RWPE1 (cell line): ENCODE measurements at regions not wholly inside any gene's neighbourhood (a gene's known extent, or its start where the extent isn't known, plus 50 kb on each side); places are given as distances from the start of the nearest gene placed in this dataset.
A peak's percentile ranks its signal among the peaks of the same experiment; 100 is the strongest.

Source experiments
- CTCF ChIA-PET: fragments of 350-600 bp; sonication (Branson Sonifier 250); formaldehyde crosslinking; extraction: SDS; loops from one replicate; lab custom pipeline; 2021; lab: Yijun Ruan, JAX
- POLR2A ChIA-PET: fragments of 400-600 bp; formaldehyde crosslinking; extraction: SDS; loops from one replicate; lab custom pipeline; 2020; ENCODE audit warnings: antibody characterized with exemption; ENCODE audit not compliant: low non-redundant PET; lab: Yijun Ruan, JAX
- DNase-seq: peaks from one replicate; pipeline ENCODE4 v3.0.0; 2012; ENCODE audit warnings: low spot score
- H3K27ac ChIP-seq: fragments of 450-650 bp; 2 replicates; pipeline ENCODE4 v1.5.1; 2017
- CTCF ChIP-seq: fragments of 450-650 bp; conservative IDR thresholded peaks from 2 replicates; pipeline ENCODE4 v1.5.1; 2017; ENCODE audit warnings: low read depth, mild to moderate bottlenecking

DNA sequence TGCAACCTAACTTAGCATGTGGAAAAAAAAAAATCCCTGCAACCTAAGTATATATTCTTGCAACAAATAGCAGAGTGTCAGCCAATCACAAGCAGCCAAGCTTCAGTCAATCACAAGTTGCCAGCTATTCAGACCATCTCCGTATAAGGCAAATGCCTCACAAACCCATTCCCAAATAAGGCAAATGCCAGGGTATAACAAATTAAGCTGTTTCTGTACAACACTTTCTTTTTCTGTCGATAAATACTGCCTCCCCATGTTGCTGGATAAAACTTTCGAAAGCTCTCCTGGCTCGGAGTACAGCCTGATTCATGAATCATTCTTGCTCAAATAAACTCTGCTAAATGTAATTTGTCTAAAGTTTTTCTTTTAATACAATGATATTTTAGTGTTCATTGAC lies 460.7 kb upstream of the SMIM31 start:
- no peak for DNase-seq
- ChIA-PET CTCF (interaction anchor here (0.7 kb wide), 1 partner anchor 642 kb away, joined by 8 read pairs; no protein-coding TSS in a partner anchor), POLR2A (no interaction called here)
- no peak overlapping the region for H3K27ac ChIP-seq
- no peak for TF ChIP-seq CTCF

DNA sequence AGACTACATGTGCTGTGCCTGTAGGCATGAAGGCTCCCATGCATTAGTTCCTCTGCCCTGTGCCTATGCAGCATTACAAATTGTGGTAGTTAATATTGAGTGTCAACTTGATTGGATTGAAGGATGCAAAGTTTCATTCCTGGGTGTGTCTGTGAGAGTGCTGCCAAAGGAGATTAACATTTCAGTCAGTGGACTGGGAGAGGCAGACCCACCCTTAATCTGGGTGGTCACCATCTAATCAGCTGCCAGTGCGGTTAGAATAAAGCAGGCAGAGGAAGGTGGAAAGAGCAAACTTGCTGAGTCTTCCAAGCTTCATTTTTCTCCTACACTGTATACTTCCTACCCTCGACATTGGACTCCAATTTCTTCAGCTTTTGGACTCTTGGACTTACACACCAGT lies 460.2 kb upstream of the SMIM31 start:
- no peak for TF ChIP-seq CTCF
- DNase-seq: no peak
- H3K27ac ChIP-seq: no peak overlapping the region
- ChIA-PET CTCF (interaction anchor here (0.6 to 0.7 kb wide), 2 partner anchors 641 to 1457 kb away, joined by 3 to 8 read pairs; no protein-coding TSS in a partner anchor), POLR2A (no interaction called here)

GRCh38 chr4:164301430-164301829 lies 452.5 kb upstream of the SMIM31 start:
- H3K27ac ChIP-seq: no peak overlapping the region
- CTCF ChIA-PET: interaction anchor here (0.7 to 1.1 kb wide), 2 partner anchors 11 to 12 kb away, joined by 4 to 6 read pairs; no protein-coding TSS in a partner anchor
- no peak for TF ChIP-seq CTCF
- DNase-seq: no peak
- POLR2A ChIA-PET: no interaction called here

DNA sequence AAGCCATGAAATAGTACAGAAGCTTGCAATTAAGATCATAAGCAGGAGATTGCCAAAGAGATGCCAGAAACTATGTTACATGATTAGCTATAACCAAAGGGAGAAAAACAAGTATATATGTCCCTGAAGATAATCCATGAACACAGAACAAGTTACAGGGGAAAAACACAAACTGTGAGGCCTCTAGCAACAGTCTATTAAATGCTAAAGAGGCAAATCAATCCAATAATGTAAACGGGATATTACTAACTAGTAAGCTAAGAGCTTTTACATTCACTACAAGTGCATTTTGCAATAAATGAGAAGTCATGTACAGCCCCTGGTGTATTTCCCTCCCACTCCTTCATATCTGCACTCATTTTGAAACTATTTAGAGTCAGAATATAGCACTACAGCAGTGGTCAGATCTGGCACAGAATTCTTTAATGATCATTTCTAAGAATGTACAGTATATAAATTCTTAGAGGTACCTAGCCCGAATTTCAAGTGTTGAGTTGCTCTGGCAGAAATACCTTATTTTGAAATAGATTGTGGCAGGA lies 449.8 kb upstream of the SMIM31 start:
- ChIA-PET CTCF (interaction anchor here (0.7 kb wide), 1 partner anchor 410 kb away, joined by 3 read pairs; no protein-coding TSS in a partner anchor), POLR2A (no interaction called here)
- no peak for TF ChIP-seq CTCF
- no peak for DNase-seq
- no peak overlapping the region for H3K27ac ChIP-seq

- ChIA-PET POLR2A (no interaction called here), CTCF (no interaction called here)
- peak; percentile 4 for DNase-seq
- no peak overlapping the region for H3K27ac ChIP-seq
- no peak for TF ChIP-seq CTCF
Measured at GRCh38 chr4:164304861-164305260, 449.1 kb upstream of the SMIM31 start.

DNA sequence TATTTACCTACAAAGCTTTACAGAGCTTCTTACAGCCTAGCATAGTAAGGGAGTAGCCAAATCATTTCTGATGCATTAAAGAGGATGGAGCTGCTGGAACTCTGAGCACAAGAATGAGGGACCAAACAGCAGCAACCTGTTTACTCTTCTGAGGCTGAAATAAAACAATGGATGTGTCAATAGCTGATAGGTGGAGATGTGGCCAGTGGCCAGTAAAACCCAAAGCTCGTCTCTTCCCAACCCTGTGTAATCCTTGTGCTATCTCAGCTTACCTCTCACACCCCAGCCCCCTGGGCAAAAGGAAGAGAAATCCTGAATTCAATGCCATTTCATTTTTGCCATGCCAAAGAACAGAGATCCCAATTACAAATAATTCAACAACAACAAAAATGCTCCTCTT lies 446.7 kb upstream of the SMIM31 start:
- ChIA-PET CTCF (no interaction called here), POLR2A (no interaction called here)
- no peak overlapping the region for H3K27ac ChIP-seq
- DNase-seq: no peak
- no peak for TF ChIP-seq CTCF

- ChIA-PET POLR2A (no interaction called here), CTCF (no interaction called here)
Measured at GRCh38 chr4:164312671-164313070, 441.3 kb upstream of the SMIM31 start.

More at GRCh38 chr4:164312671-164313070, 441.3 kb upstream of the SMIM31 start:
- no peak for TF ChIP-seq CTCF
- H3K27ac ChIP-seq: no peak overlapping the region
- no peak for DNase-seq
